GM21737 (cell line): ENCODE measurements at regions not wholly inside any gene's neighbourhood (a gene's known extent, or its start where the extent isn't known, plus 50 kb on each side); places are given as distances from the start of the nearest gene placed in this dataset.
"Not testable (repeated sequence)": the region's sequence is repeated elsewhere in the genome, so short reads cannot be mapped to it uniquely, and the experiment has no call there.

ENCODE experiments used
- ATAC-seq: cut with Tn5 transposase; IDR thresholded peaks from one replicate; pipeline ENCODE4 v1.9.1; 2021; ENCODE audit warnings: mild to moderate bottlenecking, moderate library complexity; ENCODE audit not compliant: unreplicated experiment

- ATAC-seq = no peak
Measured at GRCh38 chr12:70008944-70009343, 183.9 kb downstream of the MYRFL start.

GRCh38 chr12:70011353-70011752 is 186.3 kb downstream of the MYRFL start:
- no peak for ATAC-seq

GRCh38 chr12:70013016-70013415 is 188.0 kb downstream of the MYRFL start:
- not testable (repeated sequence) for ATAC-seq

GRCh38 chr12:70028515-70028914 is 203.5 kb downstream of the MYRFL start:
- ATAC-seq = no peak

GRCh38 chr12:70028918-70029317 is 203.9 kb downstream of the MYRFL start:
- ATAC-seq = no peak

GRCh38 chr12:70031046-70031445 is 206.0 kb downstream of the MYRFL start:
- ATAC-seq = no peak

GRCh38 chr12:70032076-70032475 is 207.0 kb downstream of the MYRFL start:
- no peak for ATAC-seq

- no peak for ATAC-seq
Measured at GRCh38 chr12:70033310-70033709, 208.3 kb downstream of the MYRFL start.

GRCh38 chr12:70040141-70040540 is 203.1 kb upstream of the CNOT2 start:
- ATAC-seq = no peak

- no peak for ATAC-seq
Measured at GRCh38 chr12:70042675-70043074, 200.6 kb upstream of the CNOT2 start.

- ATAC-seq = no peak
Measured at GRCh38 chr12:70043490-70044138, 199.6 kb upstream of the CNOT2 start.

- no peak for ATAC-seq
Measured at GRCh38 chr12:70044167-70044566, 199.1 kb upstream of the CNOT2 start.

- no peak for ATAC-seq
Measured at GRCh38 chr12:70045036-70045435, 198.2 kb upstream of the CNOT2 start.

- no peak for ATAC-seq
Measured at GRCh38 chr12:70045514-70045913, 197.7 kb upstream of the CNOT2 start.

GRCh38 chr12:70048521-70049250 is 194.5 kb upstream of the CNOT2 start:
- no peak for ATAC-seq

- ATAC-seq = peak; percentile 91
Measured at GRCh38 chr12:70049596-70050360, 193.5 kb upstream of the CNOT2 start.

- no peak for ATAC-seq
Measured at GRCh38 chr12:70052476-70052875, 190.8 kb upstream of the CNOT2 start.

- ATAC-seq = no peak
Measured at GRCh38 chr12:70052931-70053497, 190.2 kb upstream of the CNOT2 start.

- ATAC-seq = no peak
Measured at GRCh38 chr12:70059373-70059772, 183.9 kb upstream of the CNOT2 start.

- ATAC-seq = no peak
Measured at GRCh38 chr12:70060634-70061033, 182.6 kb upstream of the CNOT2 start.

GRCh38 chr12:70068743-70069142 is 174.5 kb upstream of the CNOT2 start:
- ATAC-seq = no peak
